HG02588 (cell line): ENCODE measurements at regions not wholly inside any gene's neighbourhood (a gene's known extent, or its start where the extent isn't known, plus 50 kb on each side); places are given as distances from the start of the nearest gene placed in this dataset.
"Not testable (repeated sequence)": the region's sequence is repeated elsewhere in the genome, so short reads cannot be mapped to it uniquely, and the experiment has no call there.

Source experiments
- ATAC-seq: cut with Tn5 transposase; IDR thresholded peaks from one replicate; pipeline ENCODE4 v1.9.1; 2021; ENCODE audit warnings: mild to moderate bottlenecking, moderate library complexity; ENCODE audit not compliant: unreplicated experiment

GRCh38 chr17:13784434-13785095, 182.8 kb upstream of the HS3ST3A1 start:
- no peak for ATAC-seq

DNA sequence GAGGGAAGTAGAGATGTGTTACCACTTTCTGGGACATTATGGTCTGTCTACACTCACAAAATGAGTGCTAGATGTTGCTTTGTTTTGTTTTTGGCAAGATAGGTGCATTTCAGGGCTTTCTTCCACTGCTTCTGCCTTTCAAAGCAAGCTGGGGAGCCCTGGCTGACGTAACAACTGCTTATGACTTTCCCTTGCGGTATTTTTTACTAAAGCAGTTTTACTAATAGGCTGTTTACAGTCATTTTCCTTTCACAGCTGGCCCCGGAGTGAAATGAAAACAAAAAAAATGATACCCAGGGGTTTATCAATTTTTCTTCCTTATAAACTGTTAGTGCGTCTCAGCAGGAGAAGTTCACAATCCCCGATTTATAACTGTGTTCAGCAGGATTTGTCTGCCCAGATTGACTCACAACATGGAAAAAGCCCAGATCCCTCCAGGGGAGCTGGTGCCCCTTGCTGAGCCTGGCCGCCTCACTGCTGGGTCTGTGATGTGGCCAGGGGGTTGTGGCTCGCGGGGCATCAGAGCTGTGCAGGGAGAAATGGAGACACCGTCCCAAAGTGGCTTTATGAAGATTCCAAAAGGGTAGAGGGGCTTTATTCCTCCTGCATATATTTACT, 184.4 kb upstream of the HS3ST3A1 start:
- no peak for ATAC-seq

- ATAC-seq: no peak
Measured at GRCh38 chr17:13787636-13788035, 185.9 kb upstream of the HS3ST3A1 start.

- no peak for ATAC-seq
Measured at GRCh38 chr17:13788385-13788784, 186.7 kb upstream of the HS3ST3A1 start.

DNA sequence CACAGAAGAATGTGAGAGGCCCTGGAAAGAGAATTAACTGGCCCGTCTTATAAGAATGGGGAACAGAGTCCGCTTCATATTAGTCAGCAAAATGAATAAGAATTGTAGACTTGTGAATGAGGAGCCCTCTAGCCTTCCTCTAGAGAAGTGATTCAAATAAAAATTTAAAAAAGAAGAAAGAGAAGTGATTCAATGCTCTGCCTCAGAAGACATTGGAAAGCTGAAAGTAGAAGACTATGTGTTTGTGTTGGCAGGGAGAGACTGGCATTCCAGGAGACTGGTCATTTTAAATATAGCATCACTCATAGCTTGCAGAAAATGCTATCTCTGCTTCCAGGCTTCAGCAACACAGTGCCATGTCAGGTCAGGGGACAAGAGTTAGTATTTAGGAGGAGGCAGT, 190.6 kb upstream of the HS3ST3A1 start:
- ATAC-seq: no peak

GRCh38 chr17:13793951-13794350, 192.2 kb upstream of the HS3ST3A1 start:
- no peak for ATAC-seq

- no peak for ATAC-seq
Measured at GRCh38 chr17:13797863-13798262, 196.1 kb upstream of the HS3ST3A1 start.

- ATAC-seq: no peak
Measured at GRCh38 chr17:13806092-13806491, 204.4 kb upstream of the HS3ST3A1 start.

DNA sequence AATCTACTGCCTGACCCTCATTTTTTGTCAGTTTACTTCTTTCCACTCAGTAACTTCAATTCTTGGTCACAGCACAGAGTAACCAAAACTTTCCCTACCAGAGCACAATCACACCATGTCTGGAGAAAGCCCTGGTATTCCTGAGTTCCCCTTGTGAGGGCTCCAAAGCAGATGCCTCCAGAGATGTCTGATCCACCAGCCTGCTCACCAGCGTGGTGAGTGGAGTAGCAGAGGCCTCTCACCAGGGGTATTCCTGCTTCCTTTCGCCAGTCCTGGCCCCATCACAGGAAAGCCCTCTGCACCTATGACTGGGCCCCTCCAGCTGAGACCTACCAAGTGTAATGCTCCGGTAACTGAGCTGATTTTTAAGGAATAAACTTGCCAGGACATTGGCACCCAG, 205.4 kb upstream of the HS3ST3A1 start:
- ATAC-seq: no peak

- no peak for ATAC-seq
Measured at GRCh38 chr17:13812350-13812749, 210.6 kb upstream of the HS3ST3A1 start.

GRCh38 chr17:13813347-13814240, 211.9 kb upstream of the HS3ST3A1 start:
- no peak for ATAC-seq

DNA sequence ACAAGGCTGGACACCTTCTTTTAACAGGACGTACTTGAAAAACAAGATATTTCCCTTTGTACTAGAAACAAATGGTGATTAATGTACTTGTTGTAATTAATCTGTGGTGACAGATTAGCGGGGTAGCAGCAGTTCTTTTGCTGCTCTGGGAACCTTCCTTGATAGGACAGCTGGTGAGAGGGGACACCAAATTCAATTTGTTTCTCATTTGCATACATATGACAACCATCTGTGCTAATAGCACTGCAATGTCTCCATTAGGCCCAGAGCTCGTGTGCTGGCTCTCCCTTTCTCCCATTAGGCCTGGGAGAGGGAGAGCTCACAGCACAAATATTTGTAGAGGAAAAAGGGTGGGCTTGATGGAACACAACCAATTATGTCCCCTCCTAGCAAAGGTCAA, 221.0 kb upstream of the HS3ST3A1 start:
- ATAC-seq: no peak

- ATAC-seq: no peak
Measured at GRCh38 chr17:13825526-13826040, 223.9 kb upstream of the HS3ST3A1 start.

DNA sequence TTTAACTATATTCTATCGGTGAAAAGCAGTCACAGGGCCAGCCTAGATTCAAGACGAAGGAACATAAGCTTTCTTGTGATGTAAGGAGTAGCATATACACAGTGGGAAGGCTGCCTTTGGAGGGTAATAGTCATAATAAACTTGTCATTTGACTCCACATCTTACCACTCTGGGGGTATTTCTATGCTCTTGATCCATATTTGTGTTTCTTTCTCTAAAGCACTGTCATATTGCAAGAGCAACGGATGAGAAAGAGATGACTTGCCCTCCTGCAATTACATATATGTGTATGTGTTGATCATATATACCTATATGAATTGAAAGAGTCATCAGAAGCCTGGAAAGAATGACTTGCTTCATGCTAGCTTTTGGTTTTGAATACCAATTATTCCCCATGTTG, 225.4 kb upstream of the HS3ST3A1 start:
- no peak for ATAC-seq

GRCh38 chr17:13833921-13834320, 232.2 kb upstream of the HS3ST3A1 start:
- no peak for ATAC-seq

DNA sequence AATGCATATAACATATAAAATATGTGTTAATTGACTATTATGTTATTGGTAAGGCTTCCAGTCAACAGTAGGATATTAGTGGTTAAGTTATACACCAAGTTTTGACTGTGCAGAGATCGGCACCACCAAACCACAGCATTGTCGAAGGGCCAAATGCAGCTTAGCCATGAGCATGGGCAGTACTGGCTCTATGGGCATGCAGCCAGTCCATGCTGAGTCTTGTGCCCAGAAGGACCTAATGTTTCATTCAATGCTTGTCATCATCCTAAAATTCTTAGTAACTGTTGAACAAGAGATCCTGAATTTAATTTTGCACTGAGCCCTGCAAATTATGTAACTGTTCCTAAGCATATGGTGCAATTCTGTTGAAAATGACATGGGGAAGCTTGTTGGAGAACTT, 233.4 kb upstream of the HS3ST3A1 start:
- no peak for ATAC-seq

- no peak for ATAC-seq
Measured at GRCh38 chr17:13837417-13837816, 231.9 kb upstream of the COX10 start.

GRCh38 chr17:13840254-13840653, 229.1 kb upstream of the COX10 start:
- ATAC-seq: no peak

DNA sequence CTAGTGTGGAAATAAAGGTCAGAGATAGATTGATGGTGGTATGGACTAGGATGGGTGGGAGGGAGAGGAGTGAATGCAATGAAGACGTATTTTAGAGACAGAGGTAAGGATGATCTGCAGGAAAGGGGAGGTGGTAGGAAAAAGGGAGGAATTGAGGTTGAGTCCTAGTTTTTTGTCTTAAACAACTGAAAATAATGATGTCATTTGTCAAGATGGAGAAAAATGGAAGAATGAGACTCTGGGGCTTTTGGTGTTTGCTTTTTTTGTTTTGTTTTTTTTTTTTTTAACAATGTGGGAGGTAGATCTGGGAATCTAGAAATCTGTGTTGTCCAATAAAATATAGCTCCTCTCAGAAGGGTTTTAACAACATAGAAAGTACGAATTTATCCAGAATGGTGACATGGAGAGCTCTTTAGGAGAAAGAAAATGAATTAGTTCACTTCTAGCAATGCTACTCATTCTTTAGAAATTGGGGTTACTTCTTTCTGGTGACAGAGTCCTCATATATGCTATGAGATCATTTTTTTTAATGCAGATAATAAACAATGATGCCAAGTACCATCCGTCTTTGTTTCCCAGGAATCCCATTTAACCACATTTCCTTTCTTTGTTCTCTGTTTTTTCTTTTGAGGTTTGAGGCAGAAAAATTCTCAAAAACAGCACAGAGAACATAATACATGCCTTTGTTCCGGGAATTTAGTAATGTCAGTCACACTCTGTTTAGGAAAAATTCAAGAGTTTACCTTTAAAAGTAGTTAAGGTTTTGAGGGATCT, 225.3 kb upstream of the COX10 start:
- no peak for ATAC-seq

GRCh38 chr17:13851889-13852288, 217.4 kb upstream of the COX10 start:
- no peak for ATAC-seq

DNA sequence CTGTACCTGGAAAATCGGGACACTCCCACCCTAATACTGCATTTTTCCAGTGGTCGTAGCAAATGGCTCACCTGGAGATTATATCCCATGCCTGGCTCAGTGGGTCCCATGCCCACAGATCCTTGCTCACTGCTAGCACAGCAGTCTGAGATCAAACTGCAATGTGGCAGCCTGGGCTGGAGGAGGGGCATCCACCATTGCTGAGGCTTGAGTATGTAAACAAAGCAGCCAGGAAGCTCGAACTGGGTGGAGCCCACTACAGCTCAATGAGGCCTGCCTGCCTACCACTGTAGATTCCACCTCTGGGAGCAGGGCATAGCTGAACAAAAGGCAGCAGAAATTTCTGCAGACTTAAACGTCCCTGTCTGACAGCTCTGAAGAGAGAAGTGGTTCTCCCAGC, 213.6 kb upstream of the COX10 start:
- ATAC-seq: not testable (repeated sequence)
